ENCODE measurements at regions not wholly inside any gene's neighbourhood (a gene's known extent, or its start where the extent isn't known, plus 50 kb on each side); places are given as distances from the start of the nearest gene placed in this dataset.

GRCh38 chr1:38131024-38131585, 84.5 kb upstream of the POU3F1 start:
- peaks cover 50% of the 10 kb centered on the region for H3K4me1 ChIP-seq (ENCODE audit: insufficient read depth, insufficient read length)
- no peaks in the 10 kb centered on the region for H3K36me3 ChIP-seq (ENCODE audit: insufficient read depth, insufficient read length, low read length)
- no peak overlapping the region for H3K4me3 ChIP-seq (ENCODE audit: insufficient read length, low read depth)
- TF ChIP-seq ZNF274 (IDR thresholded peaks at IDR 0.05; ENCODE audit: low read depth, low read length) = no peak
- TF ChIP-seq SUZ12 (IDR thresholded peaks at IDR 0.05; ENCODE audit: extremely low read depth, insufficient read depth, insufficient read length) = no peak
- no peak for TF ChIP-seq YY1 (IDR thresholded peaks at IDR 0.05; ENCODE audit: insufficient read depth, insufficient read length)
- H3K9ac ChIP-seq (ENCODE audit: insufficient read length, low read depth) = no peak overlapping the region
- H3K27me3 ChIP-seq (ENCODE audit: insufficient read depth, insufficient read length) = no peaks in the 10 kb centered on the region
- DNase-seq (ENCODE audit: low read depth, low spot score) = no peak
- H3K9me3 ChIP-seq (ENCODE audit: insufficient read depth, low read length) = no peaks in the 10 kb centered on the region

GRCh38 chr1:38129971-38130370, 83.4 kb upstream of the POU3F1 start:
- Histone ChIP-seq H3K27me3 (ENCODE audit: insufficient read depth, insufficient read length) (no peaks in the 10 kb centered on the region), H3K4me1 (ENCODE audit: insufficient read depth, insufficient read length) (peaks cover 47% of the 10 kb centered on the region), H3K9ac (ENCODE audit: insufficient read length, low read depth) (no peak overlapping the region), H3K4me3 (ENCODE audit: insufficient read length, low read depth) (no peak overlapping the region), H3K36me3 (ENCODE audit: insufficient read depth, insufficient read length, low read length) (no peaks in the 10 kb centered on the region), H3K9me3 (ENCODE audit: insufficient read depth, low read length) (no peaks in the 10 kb centered on the region)
- TF ChIP-seq SUZ12 (IDR thresholded peaks at IDR 0.05; ENCODE audit: extremely low read depth, insufficient read depth, insufficient read length) (no peak), YY1 (IDR thresholded peaks at IDR 0.05; ENCODE audit: insufficient read depth, insufficient read length) (no peak), ZNF274 (IDR thresholded peaks at IDR 0.05; ENCODE audit: low read depth, low read length) (no peak)
- no peak for DNase-seq (ENCODE audit: low read depth, low spot score)

DNA sequence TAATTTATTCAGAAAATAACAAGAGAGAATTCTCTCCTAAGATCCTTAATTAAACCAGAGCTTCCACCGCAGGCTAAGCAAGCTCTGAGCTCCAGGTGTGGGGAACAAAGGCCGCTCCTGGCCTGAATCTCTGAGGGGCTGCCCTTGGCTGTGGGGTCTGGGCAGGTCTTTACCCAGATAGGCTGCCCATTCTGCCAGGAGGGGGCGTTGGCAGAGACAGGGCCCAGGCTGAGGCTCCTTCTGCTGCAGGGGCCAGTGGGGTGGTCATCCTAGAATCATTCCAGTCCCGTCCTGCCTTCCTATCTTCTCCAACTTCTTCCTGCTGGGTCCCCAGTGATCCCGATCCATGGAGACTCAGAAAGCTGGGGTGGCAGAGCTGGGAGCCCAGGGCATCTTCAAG, 82.9 kb upstream of the POU3F1 start:
- DNase-seq (ENCODE audit: low read depth, low spot score) = no peak
- no peaks in the 10 kb centered on the region for H3K36me3 ChIP-seq (ENCODE audit: insufficient read depth, insufficient read length, low read length)
- H3K4me3 ChIP-seq (ENCODE audit: insufficient read length, low read depth) = no peak overlapping the region
- no peaks in the 10 kb centered on the region for H3K9me3 ChIP-seq (ENCODE audit: insufficient read depth, low read length)
- no peak overlapping the region for H3K9ac ChIP-seq (ENCODE audit: insufficient read length, low read depth)
- H3K27me3 ChIP-seq (ENCODE audit: insufficient read depth, insufficient read length) = no peaks in the 10 kb centered on the region
- H3K4me1 ChIP-seq (ENCODE audit: insufficient read depth, insufficient read length) = peaks cover 52% of the 10 kb centered on the region
- no peak for TF ChIP-seq YY1 (IDR thresholded peaks at IDR 0.05; ENCODE audit: insufficient read depth, insufficient read length)
- no peak for TF ChIP-seq ZNF274 (IDR thresholded peaks at IDR 0.05; ENCODE audit: low read depth, low read length)
- no peak for TF ChIP-seq SUZ12 (IDR thresholded peaks at IDR 0.05; ENCODE audit: extremely low read depth, insufficient read depth, insufficient read length)

DNA sequence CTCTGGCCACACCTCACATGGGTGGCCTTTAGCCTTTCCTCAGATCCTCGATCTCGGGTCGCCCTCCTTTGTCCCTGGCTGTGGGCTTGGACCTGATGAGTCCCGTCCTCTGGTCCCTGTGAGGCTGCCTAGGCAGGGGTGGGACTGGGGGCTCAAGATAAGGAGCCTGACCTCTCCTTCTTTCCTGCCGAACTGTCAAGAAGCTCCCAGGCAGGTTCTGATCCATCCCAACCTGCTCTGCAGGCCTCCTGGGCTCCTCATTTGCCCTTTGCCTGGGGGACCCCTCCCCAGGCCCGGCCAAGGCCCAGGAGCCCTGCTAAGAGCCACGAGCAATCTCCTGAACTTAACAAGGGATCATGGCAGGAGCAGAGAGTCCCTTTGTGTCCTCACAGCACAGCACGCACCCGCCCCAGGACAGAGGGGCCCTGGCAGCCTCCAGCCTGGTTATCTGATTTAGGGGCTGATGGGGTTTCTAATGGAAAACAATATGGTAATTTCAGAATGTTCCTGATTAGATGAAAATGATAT, 82.4 kb upstream of the POU3F1 start:
- Histone ChIP-seq H3K4me3 (ENCODE audit: insufficient read length, low read depth) (no peak overlapping the region), H3K9ac (ENCODE audit: insufficient read length, low read depth) (peak overlapping the region; percentile 7), H3K36me3 (ENCODE audit: insufficient read depth, insufficient read length, low read length) (no peaks in the 10 kb centered on the region), H3K9me3 (ENCODE audit: insufficient read depth, low read length) (no peaks in the 10 kb centered on the region), H3K27me3 (ENCODE audit: insufficient read depth, insufficient read length) (no peaks in the 10 kb centered on the region), H3K4me1 (ENCODE audit: insufficient read depth, insufficient read length) (peaks cover 57% of the 10 kb centered on the region)
- no peak for DNase-seq (ENCODE audit: low read depth, low spot score)
- no peak for TF ChIP-seq SUZ12 (IDR thresholded peaks at IDR 0.05; ENCODE audit: extremely low read depth, insufficient read depth, insufficient read length)
- TF ChIP-seq ZNF274 (IDR thresholded peaks at IDR 0.05; ENCODE audit: low read depth, low read length) = no peak
- TF ChIP-seq YY1 (IDR thresholded peaks at IDR 0.05; ENCODE audit: insufficient read depth, insufficient read length) = no peak

GRCh38 chr1:38128511-38128910, 81.9 kb upstream of the POU3F1 start:
- H3K27me3 ChIP-seq (ENCODE audit: insufficient read depth, insufficient read length) = no peaks in the 10 kb centered on the region
- DNase-seq (ENCODE audit: low read depth, low spot score) = no peak
- no peak overlapping the region for H3K9ac ChIP-seq (ENCODE audit: insufficient read length, low read depth)
- peaks cover 62% of the 10 kb centered on the region for H3K4me1 ChIP-seq (ENCODE audit: insufficient read depth, insufficient read length)
- TF ChIP-seq YY1 (IDR thresholded peaks at IDR 0.05; ENCODE audit: insufficient read depth, insufficient read length) (no peak), ZNF274 (IDR thresholded peaks at IDR 0.05; ENCODE audit: low read depth, low read length) (no peak), SUZ12 (IDR thresholded peaks at IDR 0.05; ENCODE audit: extremely low read depth, insufficient read depth, insufficient read length) (no peak)
- no peaks in the 10 kb centered on the region for H3K36me3 ChIP-seq (ENCODE audit: insufficient read depth, insufficient read length, low read length)
- no peak overlapping the region for H3K4me3 ChIP-seq (ENCODE audit: insufficient read length, low read depth)
- no peaks in the 10 kb centered on the region for H3K9me3 ChIP-seq (ENCODE audit: insufficient read depth, low read length)

DNA sequence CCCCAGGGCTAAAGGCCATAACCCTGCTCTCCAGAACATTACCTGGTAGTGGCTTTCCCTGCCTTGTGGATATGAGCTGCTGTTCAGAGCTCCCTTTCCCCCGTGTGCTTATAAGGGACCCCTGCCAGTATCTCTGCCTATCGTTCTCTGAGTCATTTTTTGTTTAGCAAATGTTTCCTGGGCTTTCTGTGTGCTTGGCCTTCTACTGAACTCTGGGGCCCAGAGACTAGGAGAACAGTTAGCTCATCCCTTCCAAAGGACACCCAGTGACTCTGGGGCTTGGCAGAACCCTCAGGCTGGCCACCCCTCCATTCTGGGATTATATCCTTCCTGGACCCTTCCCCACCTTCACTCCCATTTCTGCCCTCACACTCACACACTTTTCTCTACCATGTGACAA, 80.8 kb upstream of the POU3F1 start:
- Histone ChIP-seq H3K4me3 (ENCODE audit: insufficient read length, low read depth) (no peak overlapping the region), H3K9me3 (ENCODE audit: insufficient read depth, low read length) (no peaks in the 10 kb centered on the region), H3K4me1 (ENCODE audit: insufficient read depth, insufficient read length) (peaks cover 63% of the 10 kb centered on the region), H3K36me3 (ENCODE audit: insufficient read depth, insufficient read length, low read length) (no peaks in the 10 kb centered on the region), H3K9ac (ENCODE audit: insufficient read length, low read depth) (no peak overlapping the region), H3K27me3 (ENCODE audit: insufficient read depth, insufficient read length) (no peaks in the 10 kb centered on the region)
- TF ChIP-seq ZNF274 (IDR thresholded peaks at IDR 0.05; ENCODE audit: low read depth, low read length) = no peak
- no peak for TF ChIP-seq SUZ12 (IDR thresholded peaks at IDR 0.05; ENCODE audit: extremely low read depth, insufficient read depth, insufficient read length)
- no peak for TF ChIP-seq YY1 (IDR thresholded peaks at IDR 0.05; ENCODE audit: insufficient read depth, insufficient read length)
- no peak for DNase-seq (ENCODE audit: low read depth, low spot score)

- Histone ChIP-seq H3K36me3 (ENCODE audit: insufficient read depth, insufficient read length, low read length) (no peaks in the 10 kb centered on the region), H3K4me1 (ENCODE audit: insufficient read depth, insufficient read length) (peaks cover 60% of the 10 kb centered on the region), H3K9ac (ENCODE audit: insufficient read length, low read depth) (no peak overlapping the region), H3K4me3 (ENCODE audit: insufficient read length, low read depth) (no peak overlapping the region), H3K9me3 (ENCODE audit: insufficient read depth, low read length) (no peaks in the 10 kb centered on the region), H3K27me3 (ENCODE audit: insufficient read depth, insufficient read length) (no peaks in the 10 kb centered on the region)
- no peak for TF ChIP-seq YY1 (IDR thresholded peaks at IDR 0.05; ENCODE audit: insufficient read depth, insufficient read length)
- no peak for TF ChIP-seq SUZ12 (IDR thresholded peaks at IDR 0.05; ENCODE audit: extremely low read depth, insufficient read depth, insufficient read length)
- no peak for TF ChIP-seq ZNF274 (IDR thresholded peaks at IDR 0.05; ENCODE audit: low read depth, low read length)
- DNase-seq (ENCODE audit: low read depth, low spot score) = no peak
These were observed 80.4 kb upstream of the POU3F1 start for GRCh38 chr1:38126970-38127369.
